BE2C (cell line): ENCODE measurements at regions not wholly inside any gene's neighbourhood (a gene's known extent, or its start where the extent isn't known, plus 50 kb on each side); places are given as distances from the start of the nearest gene placed in this dataset.
"Not testable (repeated sequence)": the region's sequence is repeated elsewhere in the genome, so short reads cannot be mapped to it uniquely, and the experiment has no call there.

Source experiments
- DNase-seq: peaks from one replicate; pipeline ENCODE4 v3.0.0-alpha.2; 2020
- H3K27me3 ChIP-seq: fragments of 250-450 bp; sonication (Bioruptor Pico); 2 replicates; pipeline ENCODE4 v1.5.1; 2020; ENCODE audit warnings: mild to moderate bottlenecking
- H3K36me3 ChIP-seq: fragments of 250-450 bp; sonication (Bioruptor Pico); 2 replicates; pipeline ENCODE4 v1.5.1; 2020; ENCODE audit warnings: mild to moderate bottlenecking
- H3K4me1 ChIP-seq: fragments of 250-450 bp; sonication (Bioruptor Pico); 2 replicates; pipeline ENCODE4 v1.5.1; 2020
- H3K4me3 ChIP-seq: 2 replicates; pipeline ENCODE4 v1.5.1; 2011; ENCODE audit warnings: low read depth, low read length
- H3K9me3 ChIP-seq: fragments of 250-450 bp; sonication (Bioruptor Pico); 2 replicates; pipeline ENCODE4 v1.5.1; 2020
- CTCF ChIP-seq: IDR thresholded peaks from 2 replicates; pipeline ENCODE4 v1.5.1; 2012; ENCODE audit warnings: mild to moderate bottlenecking, low read depth, low read length

GRCh38 chr13:108077284-108077683, 138.1 kb downstream of the LIG4 start:
- Histone ChIP-seq H3K9me3 (no peaks in the 10 kb centered on the region; the same call in 1 of the 2 replicates), H3K4me1 (no peaks in the 10 kb centered on the region), H3K27me3 (no peaks in the 10 kb centered on the region), H3K4me3 (no peak overlapping the region), H3K36me3 (no peaks in the 10 kb centered on the region)
- DNase-seq: no peak
- no peak for TF ChIP-seq CTCF

DNA sequence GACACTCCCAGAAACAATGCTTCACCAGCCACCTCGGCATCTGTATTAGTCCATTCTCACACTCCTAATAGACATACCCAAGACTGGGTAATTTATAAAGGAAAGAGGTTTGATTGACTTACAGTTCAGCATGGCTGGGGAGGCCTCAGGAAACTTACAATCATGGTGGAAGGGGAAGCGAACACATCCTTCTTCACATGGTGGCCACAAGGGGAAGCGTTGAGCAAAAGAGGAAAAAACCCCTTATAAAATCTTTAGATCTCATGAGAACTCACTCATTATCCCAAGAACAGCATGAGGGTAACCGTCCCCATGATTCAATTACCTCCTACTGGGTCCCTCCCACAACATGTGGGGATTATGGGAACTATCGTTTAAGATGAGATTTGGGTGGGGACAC, 140.9 kb downstream of the LIG4 start:
- H3K9me3 ChIP-seq, H3K4me3 ChIP-seq, H3K36me3 ChIP-seq, H3K4me1 ChIP-seq, H3K27me3 ChIP-seq, DNase-seq: not testable (repeated sequence)
- TF ChIP-seq CTCF: peak; percentile 58

- H3K27me3 ChIP-seq: no peaks in the 10 kb centered on the region
- no peaks in the 10 kb centered on the region for H3K36me3 ChIP-seq
- no peaks in the 10 kb centered on the region; the same call in 1 of the 2 replicates for H3K9me3 ChIP-seq
- DNase-seq: no peak
- TF ChIP-seq CTCF: no peak
- no peak overlapping the region for H3K4me3 ChIP-seq
- H3K4me1 ChIP-seq: no peaks in the 10 kb centered on the region
Observed at GRCh38 chr13:108070925-108071324, 144.4 kb downstream of the LIG4 start.

DNA sequence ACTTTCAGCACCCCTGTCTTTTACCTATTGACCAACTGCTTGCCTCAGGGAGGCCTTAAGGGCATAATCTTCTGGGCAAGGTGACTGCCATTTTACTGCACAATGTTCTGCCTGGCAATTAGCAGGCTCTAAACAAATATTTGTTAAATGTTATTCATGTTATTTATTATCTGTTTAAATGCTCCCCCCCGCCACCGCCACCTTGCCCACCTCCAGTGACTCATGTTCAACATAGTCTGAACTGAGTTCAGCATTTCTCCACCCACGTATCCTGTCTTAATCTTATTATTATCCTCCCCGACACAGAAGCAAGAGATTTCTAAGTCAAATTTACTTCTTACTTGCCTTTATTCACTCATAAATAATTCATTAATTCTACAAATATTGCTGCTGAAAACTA, 144.8 kb downstream of the LIG4 start:
- no peak for DNase-seq
- Histone ChIP-seq H3K36me3 (no peaks in the 10 kb centered on the region), H3K27me3 (no peaks in the 10 kb centered on the region), H3K9me3 (no peaks in the 10 kb centered on the region; the same call in 1 of the 2 replicates), H3K4me3 (no peak overlapping the region), H3K4me1 (no peaks in the 10 kb centered on the region)
- TF ChIP-seq CTCF: no peak

GRCh38 chr13:108069521-108070210, 145.7 kb downstream of the LIG4 start:
- Histone ChIP-seq H3K4me1 (no peaks in the 10 kb centered on the region), H3K36me3 (no peaks in the 10 kb centered on the region), H3K9me3 (no peaks in the 10 kb centered on the region; the same call in 1 of the 2 replicates), H3K27me3 (no peaks in the 10 kb centered on the region), H3K4me3 (no peak overlapping the region)
- TF ChIP-seq CTCF: no peak
- no peak for DNase-seq

GRCh38 chr13:108064372-108064771, 151.0 kb downstream of the LIG4 start:
- H3K9me3 ChIP-seq, H3K4me3 ChIP-seq, H3K36me3 ChIP-seq, H3K4me1 ChIP-seq, DNase-seq, H3K27me3 ChIP-seq: not testable (repeated sequence)

- H3K36me3 ChIP-seq: no peaks in the 10 kb centered on the region
- no peak for DNase-seq
- TF ChIP-seq CTCF: no peak
- H3K9me3 ChIP-seq: no peaks in the 10 kb centered on the region; the same call in 1 of the 2 replicates
- no peaks in the 10 kb centered on the region for H3K27me3 ChIP-seq
- no peak overlapping the region for H3K4me3 ChIP-seq
- H3K4me1 ChIP-seq: peaks cover 4% of the 10 kb centered on the region
Observed at GRCh38 chr13:108060111-108060510, 155.2 kb downstream of the LIG4 start.
